ENCODE measurements at regions not wholly inside any gene's neighbourhood (a gene's known extent, or its start where the extent isn't known, plus 50 kb on each side); places are given as distances from the start of the nearest gene placed in this dataset.

GRCh38 chr1:101136739-101137138 is 100.1 kb upstream of the S1PR1 start:
- TF ChIP-seq, protein P1, sequence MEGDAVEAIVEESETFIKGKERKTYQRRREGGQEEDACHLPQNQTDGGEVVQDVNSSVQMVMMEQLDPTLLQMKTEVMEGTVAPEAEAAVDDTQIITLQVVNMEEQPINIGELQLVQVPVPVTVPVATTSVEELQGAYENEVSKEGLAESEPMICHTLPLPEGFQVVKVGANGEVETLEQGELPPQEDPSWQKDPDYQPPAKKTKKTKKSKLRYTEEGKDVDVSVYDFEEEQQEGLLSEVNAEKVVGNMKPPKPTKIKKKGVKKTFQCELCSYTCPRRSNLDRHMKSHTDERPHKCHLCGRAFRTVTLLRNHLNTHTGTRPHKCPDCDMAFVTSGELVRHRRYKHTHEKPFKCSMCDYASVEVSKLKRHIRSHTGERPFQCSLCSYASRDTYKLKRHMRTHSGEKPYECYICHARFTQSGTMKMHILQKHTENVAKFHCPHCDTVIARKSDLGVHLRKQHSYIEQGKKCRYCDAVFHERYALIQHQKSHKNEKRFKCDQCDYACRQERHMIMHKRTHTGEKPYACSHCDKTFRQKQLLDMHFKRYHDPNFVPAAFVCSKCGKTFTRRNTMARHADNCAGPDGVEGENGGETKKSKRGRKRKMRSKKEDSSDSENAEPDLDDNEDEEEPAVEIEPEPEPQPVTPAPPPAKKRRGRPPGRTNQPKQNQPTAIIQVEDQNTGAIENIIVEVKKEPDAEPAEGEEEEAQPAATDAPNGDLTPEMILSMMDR (IDR thresholded peaks at IDR 0.05), result peak; percentile 48
- TF ChIP-seq EZH2 (IDR thresholded peaks at IDR 0.05), result no peak
- TF ChIP-seq EZH2phosphoT487 (IDR thresholded peaks at IDR 0.05), result no peak

All from neural progenitor cell (in vitro differentiated cells).